ENCODE measurements at regions not wholly inside any gene's neighbourhood (a gene's known extent, or its start where the extent isn't known, plus 50 kb on each side); places are given as distances from the start of the nearest gene placed in this dataset.

- no peak overlapping the region for H3K27ac ChIP-seq
- no peak for TF ChIP-seq CTCF (IDR thresholded peaks at IDR 0.05 in 8 of 11, conservative IDR thresholded peaks at IDR 0.05 in 3 of 11)
- no peak for TF ChIP-seq POLR2AphosphoS5 (IDR thresholded peaks at IDR 0.05)
- TF ChIP-seq POLR2A (IDR thresholded peaks at IDR 0.05) = no peak
- intact Hi-C loops (cut with DNase I; ENCODE audit: low total_unique reads) = no loop called here
- no peaks in the 10 kb centered on the region for H3K4me1 ChIP-seq
- no peaks in the 10 kb centered on the region for H3K9me3 ChIP-seq
- no peak overlapping the region for H3K4me3 ChIP-seq
- H3K27me3 ChIP-seq (replicated peaks in 1 of 7) = peaks cover 0 to 32% (median 0%) of the 10 kb centered on the region in 7 donors
- DNase-seq = no peak
- no peaks in the 10 kb centered on the region for H3K36me3 ChIP-seq
Observed at GRCh38 chr10:111266165-111266564, 189.3 kb downstream of the ADRA2A start.

- peaks cover 0 to 32% (median 0%) of the 10 kb centered on the region in 7 donors for H3K27me3 ChIP-seq (replicated peaks in 1 of 7)
- no peaks in the 10 kb centered on the region for H3K36me3 ChIP-seq
- no peak for DNase-seq
- 25 to 44% (median 34%) methylated on average over 7 of the region's 7 CpGs for WGBS, 5 donors
- intact Hi-C loops (cut with DNase I; ENCODE audit: low total_unique reads) = no loop called here
- no peaks in the 10 kb centered on the region for H3K4me1 ChIP-seq
- no peaks in the 10 kb centered on the region for H3K9me3 ChIP-seq
- TF ChIP-seq CTCF (IDR thresholded peaks at IDR 0.05 in 8 of 11, conservative IDR thresholded peaks at IDR 0.05 in 3 of 11) = no peak
- TF ChIP-seq POLR2A (IDR thresholded peaks at IDR 0.05) = no peak
- TF ChIP-seq POLR2AphosphoS5 (IDR thresholded peaks at IDR 0.05) = no peak
- no peak overlapping the region for H3K27ac ChIP-seq
- no peak overlapping the region for H3K4me3 ChIP-seq
Observed at GRCh38 chr10:111267673-111268072, 190.8 kb downstream of the ADRA2A start.

GRCh38 chr10:111273235-111273634 lies 196.4 kb downstream of the ADRA2A start:
- Histone ChIP-seq H3K4me3 (no peak overlapping the region), H3K36me3 (no peaks in the 10 kb centered on the region), H3K27ac (no peak overlapping the region), H3K9me3 (no peaks in the 10 kb centered on the region), H3K27me3 (replicated peaks in 1 of 7) (peaks cover 0 to 22% (median 0%) of the 10 kb centered on the region in 7 donors), H3K4me1 (no peaks in the 10 kb centered on the region)
- intact Hi-C loops (cut with DNase I; ENCODE audit: low total_unique reads) = no loop called here
- TF ChIP-seq POLR2AphosphoS5 (IDR thresholded peaks at IDR 0.05) = no peak
- TF ChIP-seq CTCF (IDR thresholded peaks at IDR 0.05 in 8 of 11, conservative IDR thresholded peaks at IDR 0.05 in 3 of 11) = no peak
- no peak for TF ChIP-seq POLR2A (IDR thresholded peaks at IDR 0.05)
- no peak for DNase-seq
- 33 to 47% (median 43%) methylated on average over 3 of the region's 3 CpGs for WGBS, 5 donors

- Histone ChIP-seq H3K27me3 (replicated peaks in 1 of 7) (peaks cover 0 to 18% (median 0%) of the 10 kb centered on the region in 7 donors), H3K4me3 (no peak overlapping the region), H3K4me1 (no peaks in the 10 kb centered on the region), H3K36me3 (no peaks in the 10 kb centered on the region), H3K9me3 (no peaks in the 10 kb centered on the region), H3K27ac (no peak overlapping the region)
- intact Hi-C loops (cut with DNase I; ENCODE audit: low total_unique reads) = no loop called here
- TF ChIP-seq POLR2AphosphoS5 (IDR thresholded peaks at IDR 0.05) (no peak), CTCF (IDR thresholded peaks at IDR 0.05 in 8 of 11, conservative IDR thresholded peaks at IDR 0.05 in 3 of 11) (no peak), POLR2A (IDR thresholded peaks at IDR 0.05) (no peak)
- 67 to 81% (median 75%) methylated on average over 2 of the region's 2 CpGs for WGBS, 5 donors
- DNase-seq = no peak
Observed at GRCh38 chr10:111273635-111274034, 196.8 kb downstream of the ADRA2A start.

Data from spleen (tissue), 11 donors.